ENCODE measurements at regions not wholly inside any gene's neighbourhood (a gene's known extent, or its start where the extent isn't known, plus 50 kb on each side); places are given as distances from the start of the nearest gene placed in this dataset.

GRCh38 chr5:17355586-17356346 is 138.3 kb downstream of the BASP1 start:
- TF ChIP-seq CTCF (IDR thresholded peaks at IDR 0.05), result no peak
- no peak for TF ChIP-seq POLR2A (IDR thresholded peaks at IDR 0.05)
